Activated CD4-positive, alpha-beta T cell treated with anti-CD3 and anti-CD28 coated beads, Interleukin-2, amount 50 U/mL, for 1 hour (primary cell): ENCODE measurements at regions not wholly inside any gene's neighbourhood (a gene's known extent, or its start where the extent isn't known, plus 50 kb on each side); places are given as distances from the start of the nearest gene placed in this dataset.
"Not testable (repeated sequence)": the region's sequence is repeated elsewhere in the genome, so short reads cannot be mapped to it uniquely, and the experiment has no call there.

Source experiments
- DNase-seq: peaks from one replicate; pipeline ENCODE4 v3.0.0-alpha.2; 2020

GRCh38 chr6:4366635-4367395 is 231.4 kb upstream of the ECI2 start:
- no peak for DNase-seq

DNA sequence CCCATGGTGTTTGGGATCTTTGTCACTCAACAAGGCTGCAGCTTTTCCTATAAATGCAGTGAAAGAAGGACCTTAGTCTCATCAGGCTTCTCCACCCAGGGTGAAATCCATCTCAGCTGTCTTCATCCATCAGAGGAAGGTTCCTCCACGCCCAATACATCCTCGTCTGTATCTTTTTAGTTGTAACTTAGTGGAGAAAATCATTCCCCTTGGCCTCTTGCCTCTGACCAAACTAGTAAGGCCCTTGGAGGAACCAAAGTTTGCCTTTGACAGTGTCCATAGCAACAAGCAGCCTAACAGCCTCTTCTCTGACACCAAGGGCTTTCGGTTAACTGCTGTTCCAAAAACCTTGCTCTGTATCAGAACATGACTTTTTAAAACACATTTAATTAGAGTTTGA is 230.3 kb upstream of the ECI2 start:
- DNase-seq: no peak

- no peak for DNase-seq
Measured at GRCh38 chr6:4364711-4365110, 229.3 kb upstream of the ECI2 start.

DNA sequence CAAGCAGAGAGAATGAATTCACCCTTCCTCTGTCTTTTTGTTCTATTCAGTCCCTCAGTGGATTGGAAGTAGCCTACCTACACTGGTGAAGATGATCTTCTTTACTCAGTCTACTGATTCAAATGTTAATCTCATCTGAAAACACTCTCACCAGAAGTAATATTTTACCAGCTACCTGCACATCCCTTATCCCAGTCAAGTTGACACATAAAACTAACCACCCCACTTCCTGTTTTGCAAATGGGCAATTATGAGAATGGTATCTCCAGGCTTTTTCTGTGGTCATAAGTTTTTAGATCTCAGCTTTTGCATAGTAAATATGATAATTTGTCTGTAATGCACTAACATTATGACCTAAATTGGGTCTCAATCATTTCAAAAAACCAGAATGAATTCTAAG is 228.8 kb upstream of the ECI2 start:
- DNase-seq: no peak

DNA sequence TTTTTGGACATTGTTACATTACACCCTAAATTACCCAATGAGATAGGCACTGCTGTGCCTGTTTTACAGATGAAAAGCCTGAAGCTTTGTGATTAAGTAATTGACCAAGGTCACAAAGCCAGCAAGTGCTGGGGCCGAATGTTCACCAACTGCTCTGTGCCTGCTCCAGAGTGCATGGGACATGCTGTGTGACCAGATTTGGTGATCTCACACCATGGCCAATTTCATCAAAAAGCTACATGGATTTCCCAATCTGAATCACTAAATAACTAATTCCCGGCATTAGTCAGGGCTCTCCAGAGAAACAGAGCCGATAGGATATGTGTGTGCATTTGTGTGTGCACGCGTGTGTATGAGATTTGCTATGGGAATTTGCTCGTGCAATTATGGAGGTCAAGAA is 228.3 kb upstream of the ECI2 start:
- DNase-seq: no peak

- DNase-seq: no peak
Measured at GRCh38 chr6:4362326-4362725, 227.0 kb upstream of the ECI2 start.

- DNase-seq: no peak
Measured at GRCh38 chr6:4360920-4361319, 225.5 kb upstream of the ECI2 start.

DNA sequence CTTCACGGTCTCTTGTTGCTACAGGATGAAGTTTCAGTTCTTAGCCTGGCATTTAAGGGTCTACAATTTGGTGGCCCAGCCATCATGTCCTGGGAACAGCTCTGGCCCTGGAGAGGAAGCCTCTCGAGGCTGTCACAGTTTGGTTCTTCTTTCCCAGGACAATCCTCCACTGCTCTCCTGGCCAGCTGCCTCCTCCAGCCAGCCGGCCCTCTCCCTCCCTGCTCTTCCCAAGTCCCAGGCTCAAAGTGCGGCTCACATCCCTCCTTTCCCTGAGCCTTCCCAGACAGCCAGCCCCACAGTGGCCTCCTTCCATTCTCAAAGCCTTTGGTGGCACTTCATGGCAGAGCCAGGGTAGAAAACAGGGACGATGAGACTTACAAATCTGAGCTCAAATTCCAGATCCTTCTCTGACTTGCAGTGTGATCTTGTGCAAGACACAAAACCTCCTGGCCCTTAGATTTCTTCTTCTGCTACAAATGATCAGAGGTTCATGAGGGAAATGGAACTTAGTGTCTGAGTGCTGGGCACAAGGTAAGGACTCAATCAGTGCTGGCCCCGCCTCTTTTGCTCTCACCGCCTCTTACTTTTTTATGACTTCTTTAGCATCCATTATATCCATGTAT is 223.8 kb upstream of the ECI2 start:
- no peak for DNase-seq

DNA sequence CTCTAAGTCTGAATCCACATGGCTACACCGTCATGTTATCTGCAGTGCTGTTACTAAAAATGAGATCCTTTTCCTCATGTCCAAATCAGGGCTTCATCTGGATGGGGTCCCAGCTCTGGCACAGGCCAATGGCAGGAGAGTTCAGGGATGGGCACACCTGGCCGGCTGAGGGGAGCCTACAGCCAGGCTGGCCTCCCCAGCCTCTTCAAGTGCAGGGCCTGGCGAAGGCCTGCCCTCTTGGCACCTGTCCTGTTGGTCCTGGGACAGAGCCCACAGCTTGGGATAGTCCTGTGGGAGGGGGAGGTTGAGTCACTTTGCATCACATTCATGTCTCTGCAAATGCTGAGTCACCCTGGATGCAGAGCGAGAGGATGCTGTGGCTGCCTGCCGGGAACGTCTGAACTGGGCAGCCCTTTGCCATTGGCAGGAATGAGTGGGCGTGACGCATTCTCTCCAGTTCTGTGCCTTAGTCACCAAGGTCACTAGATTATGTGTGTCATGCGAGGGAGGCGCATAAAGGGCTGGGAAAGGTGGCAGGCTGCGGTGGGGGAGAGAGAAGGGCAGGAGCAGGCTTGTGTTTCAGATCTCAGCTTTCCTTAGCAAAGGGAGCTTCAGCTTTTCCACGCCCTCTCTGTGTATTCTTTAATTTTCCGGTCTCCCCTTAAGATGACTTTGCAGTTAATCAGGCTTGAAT is 223.2 kb upstream of the ECI2 start:
- DNase-seq: no peak

DNA sequence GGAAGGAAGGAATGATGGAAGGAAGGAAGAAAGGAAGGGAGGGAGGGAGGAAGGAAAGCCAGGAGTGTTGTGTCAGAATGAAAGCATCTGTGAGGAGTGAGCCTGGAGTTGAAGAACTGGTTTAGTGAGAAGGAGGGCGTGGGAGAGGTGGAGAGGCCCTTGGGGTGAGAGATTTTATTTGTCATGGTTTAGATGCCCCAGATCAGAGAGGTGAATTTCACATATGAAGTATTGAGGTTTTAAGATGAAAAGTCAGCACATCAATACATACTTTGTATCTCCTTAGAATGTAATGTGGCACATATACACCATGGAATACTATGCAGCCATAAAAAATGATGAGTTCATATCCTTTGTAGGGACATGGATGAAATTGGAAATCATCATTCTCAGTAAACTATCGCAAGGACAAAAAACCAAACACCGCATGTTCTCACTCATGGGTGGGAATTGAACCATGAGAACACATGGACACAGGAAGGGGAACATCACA is 222.3 kb upstream of the ECI2 start:
- DNase-seq: not testable (repeated sequence)

GRCh38 chr6:4356899-4357659 is 221.7 kb upstream of the ECI2 start:
- DNase-seq: no peak

GRCh38 chr6:4355241-4355640 is 219.9 kb upstream of the ECI2 start:
- no peak for DNase-seq

DNA sequence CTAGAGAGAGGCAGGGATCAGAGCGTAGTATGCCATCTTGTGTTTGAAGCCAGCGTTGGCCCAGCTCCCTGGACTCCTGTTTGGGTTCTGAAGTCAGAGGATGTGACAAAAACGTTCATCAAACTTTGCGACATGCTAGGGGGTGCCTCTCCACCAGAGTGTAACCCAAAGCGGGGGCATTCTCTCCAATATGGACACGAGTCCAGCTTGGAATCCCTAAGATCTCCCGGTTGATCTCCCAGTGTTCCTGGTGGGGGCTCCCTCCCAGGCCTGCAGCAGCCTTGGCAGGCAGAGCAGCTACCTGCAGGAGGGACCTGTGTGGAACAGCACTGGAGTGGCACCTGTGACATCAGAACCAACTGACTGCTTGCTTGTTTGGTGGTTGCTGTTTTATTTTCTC is 218.8 kb upstream of the ECI2 start:
- DNase-seq: no peak

- no peak for DNase-seq
Measured at GRCh38 chr6:4352731-4353130, 217.4 kb upstream of the ECI2 start.

GRCh38 chr6:4352322-4352669 is 216.9 kb upstream of the ECI2 start:
- no peak for DNase-seq

DNA sequence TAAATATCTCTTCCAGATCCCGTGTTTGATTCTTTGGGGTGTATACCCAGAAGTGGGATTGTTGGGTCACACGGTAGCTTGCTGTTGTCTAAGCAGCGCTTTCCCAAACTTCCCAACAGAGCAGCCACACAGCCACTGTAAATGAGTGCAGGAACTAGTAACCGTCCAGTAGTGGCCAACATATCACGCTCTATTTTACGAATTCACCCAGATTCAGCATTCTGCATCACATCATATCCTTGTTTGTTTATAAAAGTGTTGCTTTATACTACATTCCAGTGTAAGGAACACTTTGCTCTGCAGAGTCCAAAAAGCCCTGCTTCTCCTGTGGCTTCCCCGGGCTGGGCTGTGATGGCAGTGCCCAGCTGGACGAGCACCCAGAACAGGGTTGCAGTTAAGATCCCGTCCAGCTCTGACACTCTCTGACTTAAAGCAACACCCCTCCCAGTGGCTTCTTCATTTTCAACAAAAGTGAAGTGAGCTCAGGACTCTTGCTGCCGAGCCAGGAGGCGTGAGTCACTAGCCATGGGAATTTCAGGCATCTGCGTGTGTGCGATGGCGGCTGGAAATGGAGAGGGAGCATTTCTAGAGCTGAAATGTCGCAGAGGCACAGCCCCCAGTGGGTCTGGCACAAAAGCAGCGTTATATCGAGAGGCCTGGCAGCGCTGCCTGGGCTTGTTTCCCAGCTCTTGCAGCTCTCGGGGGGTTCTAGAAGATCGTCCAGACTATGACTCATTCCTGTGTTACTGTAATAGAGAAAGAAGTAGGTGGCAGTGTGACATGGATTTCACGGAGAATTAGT is 216.3 kb upstream of the ECI2 start:
- no peak for DNase-seq

DNA sequence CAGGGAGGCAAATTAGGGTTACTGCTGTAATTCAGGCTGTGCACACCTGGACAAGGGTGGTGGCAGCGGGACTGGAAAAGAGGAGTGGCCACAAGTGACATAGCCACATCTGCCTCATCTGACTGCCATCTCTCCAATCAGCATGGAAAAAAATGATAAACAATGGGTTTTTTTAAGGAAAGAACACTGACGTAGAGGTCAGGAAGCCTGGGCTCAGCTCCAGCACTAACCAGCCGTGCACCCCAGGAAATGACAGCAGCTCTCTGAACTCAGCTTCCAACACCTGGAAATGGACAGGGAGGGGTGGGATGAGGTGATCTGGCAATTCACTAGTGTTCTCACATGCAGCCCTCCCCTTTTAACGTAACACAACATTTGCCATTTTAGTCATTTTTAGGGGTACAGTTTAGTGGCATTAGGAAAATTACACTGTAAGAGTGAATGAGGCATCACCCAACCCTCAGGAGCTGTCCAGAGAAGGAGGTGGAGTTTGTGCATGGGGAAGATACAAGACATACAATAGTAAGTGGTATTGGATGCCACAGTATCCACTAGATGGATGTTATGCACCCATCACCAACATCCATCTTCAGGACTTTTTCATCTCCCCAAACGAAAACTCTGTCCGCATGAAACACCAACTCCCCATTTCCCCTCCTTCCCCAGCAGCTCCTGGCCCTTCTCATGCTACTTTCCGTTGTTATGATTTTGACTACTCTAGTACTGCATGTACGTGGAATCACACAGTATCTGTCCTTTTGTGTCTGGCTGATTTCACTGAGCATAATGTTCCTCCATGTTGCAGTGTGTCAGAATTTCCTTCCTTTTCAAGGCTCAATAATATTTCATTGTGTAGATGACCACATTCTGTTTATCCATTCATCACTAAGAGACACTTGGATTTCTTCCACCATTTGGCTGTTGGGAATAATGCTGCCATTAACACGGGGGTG is 215.5 kb upstream of the ECI2 start:
- no peak for DNase-seq

- no peak for DNase-seq
Measured at GRCh38 chr6:4349931-4350330, 214.6 kb upstream of the ECI2 start.

DNA sequence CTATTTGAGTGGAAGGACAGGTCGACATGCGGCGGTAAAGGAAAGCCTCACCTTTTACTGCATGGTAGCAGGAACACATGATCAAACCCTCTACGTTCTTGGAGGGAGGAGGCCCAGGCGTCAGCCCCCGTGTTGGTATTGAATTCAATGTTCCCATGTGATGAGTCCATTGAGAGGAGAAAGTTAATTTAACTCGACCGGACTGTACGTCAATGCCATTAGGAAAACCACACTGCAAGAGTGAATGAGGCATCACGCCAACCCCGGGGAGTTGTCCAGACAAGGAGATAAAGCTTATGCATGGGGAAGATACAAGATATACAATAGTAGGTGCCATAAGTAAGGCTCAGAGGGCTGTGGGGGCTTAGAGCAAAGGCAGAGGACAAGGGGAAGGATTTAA is 213.9 kb upstream of the ECI2 start:
- no peak for DNase-seq

DNA sequence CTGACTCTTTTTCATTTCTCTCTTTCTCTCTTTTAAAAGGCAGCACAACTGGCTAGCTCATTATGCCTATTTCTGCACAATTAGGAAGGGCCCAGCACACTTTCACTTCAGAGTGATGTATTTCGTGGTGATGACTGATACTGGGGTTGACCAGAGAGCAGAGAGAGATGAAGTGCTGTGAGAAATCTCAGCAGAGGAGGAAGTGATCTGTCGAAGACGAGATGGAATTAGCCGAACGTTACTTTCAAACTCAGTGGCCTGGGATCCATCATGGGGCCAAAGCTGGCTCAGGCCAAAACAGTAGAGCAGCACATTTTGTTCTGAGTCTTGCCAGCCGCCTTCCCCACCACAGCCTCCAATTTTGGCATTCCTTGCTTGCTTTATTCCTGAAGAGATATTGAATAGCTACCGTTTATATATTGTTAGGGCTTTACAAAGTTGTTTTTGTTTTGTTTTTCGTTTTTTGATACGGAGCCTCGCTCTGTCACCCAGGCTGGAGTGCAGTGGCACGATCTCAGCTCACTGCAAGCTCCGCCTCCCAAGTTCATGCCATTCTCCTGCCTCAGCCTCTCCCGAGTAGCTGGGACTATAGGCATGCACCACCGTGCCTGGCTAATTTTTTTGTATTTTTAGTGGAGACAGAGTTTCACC is 213.2 kb upstream of the ECI2 start:
- DNase-seq: no peak

GRCh38 chr6:4347877-4348276 is 212.5 kb upstream of the ECI2 start:
- no peak for DNase-seq
